ENCODE measurements at regions not wholly inside any gene's neighbourhood (a gene's known extent, or its start where the extent isn't known, plus 50 kb on each side); places are given as distances from the start of the nearest gene placed in this dataset.

GRCh38 chrX:151476604-151477303 lies 79.7 kb downstream of the VMA21 start:
- H3K27ac ChIP-seq: no peak overlapping the region

GRCh38 chrX:151478058-151478457 lies 81.1 kb downstream of the VMA21 start:
- intact Hi-C loops (cut with DNase I): no loop called here
- no peaks in the 10 kb centered on the region for H3K4me1 ChIP-seq

More at GRCh38 chrX:151476604-151477303, 79.7 kb downstream of the VMA21 start:
- DNase-seq (ENCODE audit: extremely low spot score in 2 of 2): no peak
- Histone ChIP-seq H3K9me3 (no peaks in the 10 kb centered on the region), H3K4me3 (no peak overlapping the region), H3K4me1 (no peaks in the 10 kb centered on the region), H3K36me3 (no peaks in the 10 kb centered on the region), H3K27me3 (no peaks in the 10 kb centered on the region)
- TF ChIP-seq CTCF (IDR thresholded peaks at IDR 0.05): no peak
- TF ChIP-seq POLR2AphosphoS5 (IDR thresholded peaks at IDR 0.05; ENCODE audit: insufficient read depth in 1 of 2, low read depth in 1 of 2): no peak
- TF ChIP-seq POLR2A (IDR thresholded peaks at IDR 0.05): no peak
- intact Hi-C loops (cut with DNase I): no loop called here

GRCh38 chrX:151488677-151489076 lies 74.8 kb upstream of the PASD1 start:
- no peaks in the 10 kb centered on the region for H3K36me3 ChIP-seq
- H3K9me3 ChIP-seq: no peaks in the 10 kb centered on the region
- TF ChIP-seq POLR2AphosphoS5 (IDR thresholded peaks at IDR 0.05; ENCODE audit: insufficient read depth in 1 of 2, low read depth in 1 of 2): no peak
- TF ChIP-seq POLR2A (IDR thresholded peaks at IDR 0.05): no peak
- no peak for TF ChIP-seq CTCF (IDR thresholded peaks at IDR 0.05)
- H3K27ac ChIP-seq: no peak overlapping the region
- DNase-seq (ENCODE audit: extremely low spot score in 2 of 2): no peak
- intact Hi-C loops (cut with DNase I): no loop called here
- no peaks in the 10 kb centered on the region for H3K4me1 ChIP-seq
- H3K27me3 ChIP-seq: no peaks in the 10 kb centered on the region
- no peak overlapping the region for H3K4me3 ChIP-seq

More at GRCh38 chrX:151478058-151478457, 81.1 kb downstream of the VMA21 start:
- Histone ChIP-seq H3K9me3 (no peaks in the 10 kb centered on the region), H3K36me3 (no peaks in the 10 kb centered on the region), H3K4me3 (no peak overlapping the region), H3K27ac (no peak overlapping the region), H3K27me3 (no peaks in the 10 kb centered on the region)
- DNase-seq (ENCODE audit: extremely low spot score in 2 of 2): no peak
- TF ChIP-seq CTCF (IDR thresholded peaks at IDR 0.05) (no peak), POLR2AphosphoS5 (IDR thresholded peaks at IDR 0.05; ENCODE audit: insufficient read depth in 1 of 2, low read depth in 1 of 2) (no peak), POLR2A (IDR thresholded peaks at IDR 0.05) (no peak)

- intact Hi-C loops (cut with DNase I): loop anchor here (5.0 kb wide), 1 partner anchor 682 kb away; no protein-coding TSS in a partner anchor
- Histone ChIP-seq H3K4me3 (no peak overlapping the region), H3K27me3 (no peaks in the 10 kb centered on the region), H3K27ac (no peak overlapping the region), H3K9me3 (no peaks in the 10 kb centered on the region), H3K36me3 (no peaks in the 10 kb centered on the region), H3K4me1 (no peaks in the 10 kb centered on the region)
- no peak for DNase-seq (ENCODE audit: extremely low spot score in 2 of 2)
- TF ChIP-seq POLR2AphosphoS5 (IDR thresholded peaks at IDR 0.05; ENCODE audit: insufficient read depth in 1 of 2, low read depth in 1 of 2): no peak
- peak in 1 of 3 experiments; percentile 5 for TF ChIP-seq CTCF (IDR thresholded peaks at IDR 0.05)
Measured at GRCh38 chrX:151505796-151506195, 57.7 kb upstream of the PASD1 start.

GRCh38 chrX:151510203-151510602 lies 53.3 kb upstream of the PASD1 start:
- no peak for DNase-seq (ENCODE audit: extremely low spot score in 2 of 2)
- intact Hi-C loops (cut with DNase I): no loop called here
- H3K9me3 ChIP-seq: no peaks in the 10 kb centered on the region
- H3K27ac ChIP-seq: no peak overlapping the region
- no peaks in the 10 kb centered on the region for H3K4me1 ChIP-seq
- no peaks in the 10 kb centered on the region for H3K27me3 ChIP-seq
- TF ChIP-seq POLR2AphosphoS5 (IDR thresholded peaks at IDR 0.05; ENCODE audit: insufficient read depth in 1 of 2, low read depth in 1 of 2): no peak
- no peak for TF ChIP-seq POLR2A (IDR thresholded peaks at IDR 0.05)
- TF ChIP-seq CTCF (IDR thresholded peaks at IDR 0.05): no peak
- no peak overlapping the region for H3K4me3 ChIP-seq
- H3K36me3 ChIP-seq: no peaks in the 10 kb centered on the region

Data from vagina (tissue), 2 donors.